T-cell (primary cell): ENCODE measurements at regions not wholly inside any gene's neighbourhood (a gene's known extent, or its start where the extent isn't known, plus 50 kb on each side); places are given as distances from the start of the nearest gene placed in this dataset.

Source experiments
- ATAC-seq, 4 experiments: fragments of 200-7000 bp in 3 of 4; fragments of 150-1000 bp in 1 of 4; cut with Tn5 transposase; replicated peaks in 1 of 4; 1 replicate in 3 of 4; 2 replicates in 1 of 4; pipeline ENCODE4 v1.10.0; 2021; ENCODE audit warnings: moderate library complexity in 3 of 4, mild to moderate bottlenecking in 2 of 4, moderate number of reproducible peaks in 1 of 4
- CTCF ChIA-PET, 2 donors: fragments of 300-600 bp; sonication (Branson Sonifier 250); formaldehyde crosslinking; loops; one replicate each; lab custom pipeline; 2022; ENCODE audit warnings: antibody characterized with exemption in 2 of 2; lab: Charles Lee
- POLR2A ChIA-PET, 2 donors: fragments of 300-600 bp; sonication (Branson Sonifier 250); formaldehyde crosslinking; loops; one replicate each; lab custom pipeline; 2022; ENCODE audit warnings: antibody characterized with exemption in 2 of 2; lab: Charles Lee
- DNase-seq, 35 experiments: peaks; one replicate each; pipeline versions ENCODE4 v3.0.0 to v3.0.0-alpha.2; 2013 to 2023
- H3K27ac ChIP-seq: one replicate; pipeline ENCODE4 v1.5.1; 2013; ENCODE audit warnings: low read length
- H3K27me3 ChIP-seq, 2 experiments: replicated peaks in 1 of 2; 1 replicate in 1 of 2; 2 replicates in 1 of 2; pipeline versions ENCODE4 v1.6.1 to v1.7.0; 2013; ENCODE audit warnings: low read length in 1 of 2, mixed read lengths in 1 of 2; ENCODE audit not compliant: control insufficient read depth in 2 of 2, insufficient read depth in 2 of 2; ENCODE audit errors: extremely low read depth in 1 of 2
- H3K36me3 ChIP-seq, 2 donors: 1 replicate in 1 of 2; 2 replicates in 1 of 2; pipeline versions ENCODE4 v1.6.1 to v1.7.0; 2013; ENCODE audit warnings: low read length in 1 of 2; ENCODE audit not compliant: control insufficient read depth in 2 of 2, insufficient read depth in 1 of 2; ENCODE audit errors: extremely low read depth in 1 of 2
- H3K4me1 ChIP-seq, 2 experiments: 1 replicate in 1 of 2; 2 replicates in 1 of 2; pipeline versions ENCODE4 v1.6.1 to v1.7.0; 2013; ENCODE audit warnings: low read length in 2 of 2, mixed read lengths in 1 of 2; ENCODE audit not compliant: insufficient read depth in 2 of 2, control insufficient read depth in 1 of 2; ENCODE audit errors: extremely low read depth in 1 of 2
- H3K4me3 ChIP-seq, 2 donors: 1 replicate in 1 of 2; 2 replicates in 1 of 2; pipeline versions ENCODE4 v1.5.1 to v1.7.0; 2013; ENCODE audit warnings: mild to moderate bottlenecking in 2 of 2, low read length in 1 of 2, moderate library complexity in 1 of 2; ENCODE audit not compliant: control insufficient read depth in 1 of 2; ENCODE audit errors: extremely low read depth in 1 of 2
- H3K9me3 ChIP-seq: 2 replicates; pipeline ENCODE4 v1.7.0; 2013
- H3K27ac Mint-ChIP-seq, 2 donors: one replicate each; pipeline ENCODE4 v1.8.0; 2020 to 2021; ENCODE audit warnings: mild to moderate bottlenecking in 2 of 2, mixed read lengths in 2 of 2
- H3K27me3 Mint-ChIP-seq, 2 donors: one replicate each; pipeline ENCODE4 v1.8.0; 2021 to 2022; ENCODE audit warnings: mixed read lengths in 2 of 2
- H3K36me3 Mint-ChIP-seq: one replicate; pipeline ENCODE4 v1.8.0; 2021; ENCODE audit warnings: mixed read lengths
- H3K4me1 Mint-ChIP-seq, 3 donors: one replicate each; pipeline ENCODE4 v1.8.0; 2020 to 2022; ENCODE audit warnings: mixed read lengths in 3 of 3, mild to moderate bottlenecking in 1 of 3
- H3K4me3 Mint-ChIP-seq, 3 donors: one replicate each; pipeline ENCODE4 v1.8.0; 2020 to 2022; ENCODE audit warnings: mild to moderate bottlenecking in 3 of 3, mixed read lengths in 3 of 3, moderate library complexity in 3 of 3
- H3K9me3 Mint-ChIP-seq, 3 donors: one replicate each; pipeline ENCODE4 v1.8.0; 2020 to 2022; ENCODE audit warnings: mixed read lengths in 3 of 3
- WGBS: methylation state at CpG from one replicate; pipeline ENCODE4 v1.1.5; 2013; ENCODE audit warnings: missing lambda C conversion rate; ENCODE audit not compliant: insufficient coverage; 5-methylcytosine and 5-hydroxymethylcytosine counted together

- Mint-ChIP-seq H3K4me1 (peaks cover 0 to 18% (median 10%) of the 10 kb centered on the region in 3 donors), H3K36me3 (no peaks in the 10 kb centered on the region), H3K4me3 (no peak overlapping the region), H3K27ac (no peak overlapping the region), H3K9me3 (peaks cover 0 to 2% (median 0%) of the 10 kb centered on the region in 3 donors), H3K27me3 (no peaks in the 10 kb centered on the region)
- CTCF ChIA-PET = interaction anchor here in 1 of 2 donors (0.6 kb wide), 1 partner anchor 31 kb away, joined by 3 read pairs; no protein-coding TSS in a partner anchor
- DNase-seq (no peak), ATAC-seq (no peak)
- no peak overlapping the region for H3K4me3 ChIP-seq
- H3K9me3 ChIP-seq = no peaks in the 10 kb centered on the region
- no peak overlapping the region for H3K27ac ChIP-seq
- no peaks in the 10 kb centered on the region for H3K36me3 ChIP-seq
- no CpG with 5 or more reads among the region's 3 CpGs for WGBS
- H3K27me3 ChIP-seq = no peaks in the 10 kb centered on the region
- POLR2A ChIA-PET = no interaction called here
- H3K4me1 ChIP-seq = peaks cover 0 to 3% of the 10 kb centered on the region in 2 experiments
Observed at GRCh38 chr10:83678850-83679249, 460.5 kb upstream of the GHITM start.

DNA sequence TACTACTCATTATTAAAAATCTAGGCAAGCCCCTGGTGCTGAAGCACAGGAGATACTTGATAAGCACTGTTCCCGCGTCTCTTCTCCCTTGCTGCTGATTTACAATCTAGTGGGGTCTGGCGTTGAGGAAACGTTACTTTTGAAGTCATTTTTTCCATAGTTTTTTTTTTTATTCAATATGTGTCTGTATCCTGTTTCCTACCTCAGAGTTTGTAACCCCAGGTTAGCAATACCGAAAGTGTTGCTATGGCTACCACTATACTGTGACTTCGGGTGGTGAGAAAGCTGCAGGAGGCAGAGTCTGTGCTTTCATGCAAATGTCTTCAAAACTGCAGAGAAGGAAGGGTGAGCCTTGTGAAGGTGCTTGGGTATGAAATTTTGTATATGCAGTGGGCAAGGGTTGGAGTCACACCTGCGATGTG, 458.8 kb upstream of the GHITM start:
- Mint-ChIP-seq H3K27ac (no peak overlapping the region), H3K4me1 (peaks cover 0 to 18% (median 10%) of the 10 kb centered on the region in 3 donors), H3K9me3 (peaks cover 0 to 2% (median 0%) of the 10 kb centered on the region in 3 donors), H3K27me3 (peaks cover 0 to 1% of the 10 kb centered on the region in 2 donors), H3K4me3 (peak overlapping the region in 2 of 3 donors; percentile 3 to 21), H3K36me3 (no peaks in the 10 kb centered on the region)
- H3K4me1 ChIP-seq = peaks cover 0 to 3% of the 10 kb centered on the region in 2 experiments
- H3K27me3 ChIP-seq = no peaks in the 10 kb centered on the region
- ATAC-seq (peak in 2 of 4 experiments; percentile 11 to 44), DNase-seq (peak in 3 of 35 experiments; percentile 0 to 36 (median 0))
- H3K36me3 ChIP-seq = no peaks in the 10 kb centered on the region
- no peak overlapping the region for H3K27ac ChIP-seq
- 0% methylated on average over 2 of the region's 7 CpGs for WGBS
- ChIA-PET POLR2A (no interaction called here), CTCF (no interaction called here)
- no peak overlapping the region for H3K4me3 ChIP-seq
- H3K9me3 ChIP-seq = no peaks in the 10 kb centered on the region

- peaks cover 0 to 1% of the 10 kb centered on the region in 2 donors for H3K27me3 Mint-ChIP-seq
- H3K4me1 ChIP-seq = peaks cover 0 to 3% of the 10 kb centered on the region in 2 experiments
- no peak overlapping the region for H3K27ac ChIP-seq
- ChIA-PET POLR2A (interaction anchor here in 1 of 2 donors (0.7 kb wide), 1 partner anchor 288 kb away, joined by 3 read pairs; no protein-coding TSS in a partner anchor), CTCF (no interaction called here)
- ATAC-seq (no peak), DNase-seq (no peak)
- no peak overlapping the region for H3K4me3 Mint-ChIP-seq
- H3K4me1 Mint-ChIP-seq = peaks cover 0 to 18% (median 10%) of the 10 kb centered on the region in 3 donors
- no peaks in the 10 kb centered on the region for H3K27me3 ChIP-seq
- no peaks in the 10 kb centered on the region for H3K9me3 ChIP-seq
- H3K9me3 Mint-ChIP-seq = peaks cover 0 to 2% (median 0%) of the 10 kb centered on the region in 3 donors
- H3K4me3 ChIP-seq = no peak overlapping the region
- no peaks in the 10 kb centered on the region for H3K36me3 Mint-ChIP-seq
- no peaks in the 10 kb centered on the region for H3K36me3 ChIP-seq
- H3K27ac Mint-ChIP-seq = no peak overlapping the region
- 100% methylated on average over 1 of the region's 2 CpGs for WGBS
Observed at GRCh38 chr10:83682414-83682813, 456.9 kb upstream of the GHITM start.

GRCh38 chr10:83685458-83685857, 453.9 kb upstream of the GHITM start:
- DNase-seq = no peak
- Histone ChIP-seq H3K27ac (no peak overlapping the region), H3K9me3 (no peaks in the 10 kb centered on the region), H3K4me1 (peaks cover 0 to 3% of the 10 kb centered on the region in 2 experiments), H3K27me3 (no peaks in the 10 kb centered on the region), H3K36me3 (no peaks in the 10 kb centered on the region), H3K4me3 (no peak overlapping the region)
- no peak overlapping the region for H3K4me3 Mint-ChIP-seq
- 45% methylated on average over 3 of the region's 5 CpGs for WGBS
- no peak for ATAC-seq
- H3K27ac Mint-ChIP-seq = no peak overlapping the region
- H3K36me3 Mint-ChIP-seq = no peaks in the 10 kb centered on the region
- H3K27me3 Mint-ChIP-seq = peaks cover 0 to 1% of the 10 kb centered on the region in 2 donors
- ChIA-PET POLR2A (no interaction called here), CTCF (no interaction called here)
- peaks cover 0 to 9% (median 7%) of the 10 kb centered on the region in 3 donors for H3K4me1 Mint-ChIP-seq
- peaks cover 0 to 2% (median 0%) of the 10 kb centered on the region in 3 donors for H3K9me3 Mint-ChIP-seq

DNA sequence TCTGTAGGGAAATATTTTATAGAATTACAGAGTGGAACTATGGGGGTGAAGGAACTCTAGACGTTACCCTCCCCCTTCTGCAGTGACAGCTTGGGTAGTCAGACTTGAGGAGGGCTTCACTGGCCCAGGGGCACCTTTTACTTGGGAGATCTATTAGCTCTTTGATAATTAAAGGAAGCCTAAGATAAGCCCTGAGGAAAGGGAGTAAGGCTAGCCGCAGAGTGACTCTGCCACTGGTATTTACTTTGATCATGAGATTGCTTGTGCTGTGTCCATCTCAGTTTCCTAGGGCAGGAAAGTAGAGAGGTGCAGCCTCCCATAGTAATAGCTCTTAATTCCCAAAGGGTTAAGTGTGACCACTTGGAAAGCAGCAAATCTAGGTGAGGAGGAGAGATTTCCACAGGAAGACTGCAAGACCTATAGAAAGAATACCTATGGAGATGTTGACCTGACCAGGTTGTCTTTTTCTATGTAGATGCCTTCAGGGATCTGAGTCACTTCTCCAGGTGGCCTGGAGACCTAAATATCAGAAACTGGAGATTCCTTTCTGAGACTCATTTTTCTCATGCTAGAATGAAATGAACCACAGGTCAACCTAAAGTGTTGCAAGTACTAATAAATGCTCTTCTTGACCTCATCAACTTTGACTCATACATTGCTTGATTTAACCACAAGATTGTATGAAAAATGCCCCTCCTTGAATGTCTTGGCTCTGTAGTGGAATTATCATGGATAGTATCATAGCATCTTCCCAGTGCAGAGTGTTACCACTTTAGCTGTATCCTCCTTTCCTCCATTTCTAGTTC, 447.3 kb upstream of the GHITM start:
- no peak for ATAC-seq
- WGBS = no CpG with 5 or more reads among the region's 2 CpGs
- H3K9me3 Mint-ChIP-seq = peaks cover 0 to 5% (median 0%) of the 10 kb centered on the region in 3 donors
- Histone ChIP-seq H3K27ac (no peak overlapping the region), H3K27me3 (no peaks in the 10 kb centered on the region), H3K36me3 (no peaks in the 10 kb centered on the region), H3K9me3 (no peaks in the 10 kb centered on the region), H3K4me3 (no peak overlapping the region), H3K4me1 (no peaks in the 10 kb centered on the region)
- CTCF ChIA-PET = no interaction called here
- POLR2A ChIA-PET = no interaction called here
- no peaks in the 10 kb centered on the region for H3K36me3 Mint-ChIP-seq
- no peak overlapping the region for H3K4me3 Mint-ChIP-seq
- no peaks in the 10 kb centered on the region for H3K4me1 Mint-ChIP-seq
- H3K27ac Mint-ChIP-seq = no peak overlapping the region
- H3K27me3 Mint-ChIP-seq = no peaks in the 10 kb centered on the region
- no peak for DNase-seq

- ATAC-seq = no peak
Observed at GRCh38 chr10:83698899-83699298, 440.4 kb upstream of the GHITM start.

More at GRCh38 chr10:83698899-83699298, 440.4 kb upstream of the GHITM start:
- H3K4me1 ChIP-seq = no peaks in the 10 kb centered on the region
- Mint-ChIP-seq H3K4me1 (no peaks in the 10 kb centered on the region), H3K27ac (no peak overlapping the region), H3K9me3 (peaks cover 2 to 4% (median 4%) of the 10 kb centered on the region in 3 donors), H3K36me3 (no peaks in the 10 kb centered on the region), H3K27me3 (no peaks in the 10 kb centered on the region), H3K4me3 (no peak overlapping the region)
- no peaks in the 10 kb centered on the region for H3K27me3 ChIP-seq
- H3K36me3 ChIP-seq = no peaks in the 10 kb centered on the region
- no peaks in the 10 kb centered on the region for H3K9me3 ChIP-seq
- DNase-seq = no peak
- no peak overlapping the region for H3K27ac ChIP-seq
- no peak overlapping the region for H3K4me3 ChIP-seq
- ChIA-PET POLR2A (no interaction called here), CTCF (no interaction called here)
- WGBS = no CpG with 5 or more reads among the region's 2 CpGs
